ENCODE measurements at regions not wholly inside any gene's neighbourhood (a gene's known extent, or its start where the extent isn't known, plus 50 kb on each side); places are given as distances from the start of the nearest gene placed in this dataset.

- H3K27me3 ChIP-seq, result no peaks in the 10 kb centered on the region
- no peaks in the 10 kb centered on the region for H3K79me2 ChIP-seq (ENCODE audit: low read depth)
- H3K27ac Mint-ChIP-seq, result no peak overlapping the region
- peaks cover 4% of the 10 kb centered on the region for H3K27me3 Mint-ChIP-seq (ENCODE audit: insufficient read depth, low read depth)
- H3K27ac ChIP-seq, result no peak overlapping the region
- no peak for DNase-seq (ENCODE audit: low spot score)
- TF ChIP-seq EZH2phosphoT487 (IDR thresholded peaks at IDR 0.05) (no peak), CTCF (IDR thresholded peaks at IDR 0.05) (no peak), EZH2 (IDR thresholded peaks at IDR 0.05) (no peak)
- H3K4me3 ChIP-seq, result no peak overlapping the region
- no peaks in the 10 kb centered on the region for H3K9me3 ChIP-seq (ENCODE audit: low read depth)
- H3K9me3 Mint-ChIP-seq, result no peaks in the 10 kb centered on the region
- no peaks in the 10 kb centered on the region for H3K36me3 Mint-ChIP-seq
- no peak overlapping the region for H2AFZ ChIP-seq (replicated peaks)
- no peaks in the 10 kb centered on the region for H3K4me1 ChIP-seq
- no peaks in the 10 kb centered on the region for H3K36me3 ChIP-seq
- no peaks in the 10 kb centered on the region for H4K20me1 ChIP-seq (ENCODE audit: low read depth)
- no peak overlapping the region for H3K9ac ChIP-seq
- H3K4me2 ChIP-seq, result no peak overlapping the region
- H3K4me3 Mint-ChIP-seq, result no peak overlapping the region
- H3F3A ChIP-seq (ENCODE audit: low read depth), result no peaks in the 10 kb centered on the region
- H3K4me1 Mint-ChIP-seq, result no peaks in the 10 kb centered on the region
These were observed 138.0 kb upstream of the DNAH14 start for GRCh38 chr1:224791362-224791941.

- TF ChIP-seq CTCF (IDR thresholded peaks at IDR 0.05) (no peak), EZH2 (IDR thresholded peaks at IDR 0.05) (no peak), EZH2phosphoT487 (IDR thresholded peaks at IDR 0.05) (no peak)
- no peak overlapping the region for H3K9ac ChIP-seq
- no peak overlapping the region for H2AFZ ChIP-seq (replicated peaks)
- no peak overlapping the region for H3K27ac ChIP-seq
- Mint-ChIP-seq H3K9me3 (no peaks in the 10 kb centered on the region), H3K4me3 (no peak overlapping the region), H3K4me1 (no peaks in the 10 kb centered on the region), H3K36me3 (no peaks in the 10 kb centered on the region), H3K27me3 (ENCODE audit: insufficient read depth, low read depth) (no peaks in the 10 kb centered on the region), H3K27ac (no peak overlapping the region)
- no peaks in the 10 kb centered on the region for H3K79me2 ChIP-seq (ENCODE audit: low read depth)
- no peaks in the 10 kb centered on the region for H4K20me1 ChIP-seq (ENCODE audit: low read depth)
- no peaks in the 10 kb centered on the region for H3K27me3 ChIP-seq
- no peak for DNase-seq (ENCODE audit: low spot score)
- no peak overlapping the region for H3K4me2 ChIP-seq
- no peak overlapping the region for H3K4me3 ChIP-seq
- H3K9me3 ChIP-seq (ENCODE audit: low read depth), result no peaks in the 10 kb centered on the region
- no peaks in the 10 kb centered on the region for H3K4me1 ChIP-seq
- H3F3A ChIP-seq (ENCODE audit: low read depth), result no peaks in the 10 kb centered on the region
- H3K36me3 ChIP-seq, result no peaks in the 10 kb centered on the region
These were observed 133.9 kb upstream of the DNAH14 start for GRCh38 chr1:224795591-224795990.

GRCh38 chr1:224799083-224799482, 130.4 kb upstream of the DNAH14 start:
- H3K4me3 ChIP-seq, result no peak overlapping the region
- no peaks in the 10 kb centered on the region for H3K79me2 ChIP-seq (ENCODE audit: low read depth)
- no peaks in the 10 kb centered on the region for H3K36me3 Mint-ChIP-seq
- no peaks in the 10 kb centered on the region for H4K20me1 ChIP-seq (ENCODE audit: low read depth)
- H3K36me3 ChIP-seq, result no peaks in the 10 kb centered on the region
- H3K4me3 Mint-ChIP-seq, result no peak overlapping the region
- H3K27ac Mint-ChIP-seq, result no peak overlapping the region
- H3K27me3 Mint-ChIP-seq (ENCODE audit: insufficient read depth, low read depth), result no peaks in the 10 kb centered on the region
- H3K9me3 ChIP-seq (ENCODE audit: low read depth), result no peaks in the 10 kb centered on the region
- H3K9ac ChIP-seq, result no peak overlapping the region
- no peak for DNase-seq (ENCODE audit: low spot score)
- peaks cover 6% of the 10 kb centered on the region for H3K4me1 Mint-ChIP-seq
- H3K9me3 Mint-ChIP-seq, result no peaks in the 10 kb centered on the region
- H3F3A ChIP-seq (ENCODE audit: low read depth), result no peaks in the 10 kb centered on the region
- H3K4me2 ChIP-seq, result no peak overlapping the region
- H3K27me3 ChIP-seq, result no peaks in the 10 kb centered on the region
- H2AFZ ChIP-seq (replicated peaks), result no peak overlapping the region
- TF ChIP-seq EZH2 (IDR thresholded peaks at IDR 0.05) (no peak), CTCF (IDR thresholded peaks at IDR 0.05) (no peak), EZH2phosphoT487 (IDR thresholded peaks at IDR 0.05) (no peak)
- H3K4me1 ChIP-seq, result no peaks in the 10 kb centered on the region
- H3K27ac ChIP-seq, result no peak overlapping the region

All from neural progenitor cell (in vitro differentiated cells).